Stimulated activated naive CD8-positive, alpha-beta T cell treated with anti-CD3 and anti-CD28 coated beads, Interleukin-15, amount 100 ng/mL, for 72 hours (primary cell): ENCODE measurements at regions not wholly inside any gene's neighbourhood (a gene's known extent, or its start where the extent isn't known, plus 50 kb on each side); places are given as distances from the start of the nearest gene placed in this dataset.
"Not testable (repeated sequence)": the region's sequence is repeated elsewhere in the genome, so short reads cannot be mapped to it uniquely, and the experiment has no call there.

ENCODE experiments used
- ATAC-seq: fragments of 150-1000 bp; cut with Tn5 transposase; 2 replicates; pipeline ENCODE4 v1.10.0; 2021; ENCODE audit warnings: mild to moderate bottlenecking, moderate library complexity
- DNase-seq, 2 donors: peaks; one replicate each; pipeline ENCODE4 v3.0.0; 2021 to 2022
- H3K27ac Mint-ChIP-seq, 2 donors: one replicate each; pipeline ENCODE4 v1.8.0; 2022; ENCODE audit warnings: mild to moderate bottlenecking in 2 of 2, mixed read lengths in 2 of 2, moderate library complexity in 2 of 2
- H3K27me3 Mint-ChIP-seq: one replicate; pipeline ENCODE4 v1.8.0; 2022; ENCODE audit warnings: mixed read lengths
- H3K4me1 Mint-ChIP-seq: one replicate; pipeline ENCODE4 v1.8.0; 2022; ENCODE audit warnings: mild to moderate bottlenecking, mixed read lengths
- H3K4me3 Mint-ChIP-seq, 2 donors: one replicate each; pipeline ENCODE4 v1.8.0; 2022; ENCODE audit warnings: mild to moderate bottlenecking in 2 of 2, mixed read lengths in 2 of 2, moderate library complexity in 1 of 2
- H3K9me3 Mint-ChIP-seq, 2 donors: one replicate each; pipeline ENCODE4 v1.8.0; 2022; ENCODE audit warnings: mixed read lengths in 2 of 2

GRCh38 chr10:120765226-120765803, 85.8 kb upstream of the WDR11 start:
- peak overlapping the region in 1 of 2 donors; percentile 65 for H3K27ac Mint-ChIP-seq
- no peak for DNase-seq

GRCh38 chr10:120768227-120768626, 82.9 kb upstream of the WDR11 start:
- peaks cover 7% of the 10 kb centered on the region for H3K27me3 Mint-ChIP-seq
- no peaks in the 10 kb centered on the region for H3K9me3 Mint-ChIP-seq
- ATAC-seq (no peak), DNase-seq (no peak)
- H3K4me3 Mint-ChIP-seq = no peak overlapping the region
- H3K27ac Mint-ChIP-seq = no peak overlapping the region
- no peaks in the 10 kb centered on the region for H3K4me1 Mint-ChIP-seq

More at GRCh38 chr10:120765226-120765803, 85.8 kb upstream of the WDR11 start:
- ATAC-seq = no peak
- Mint-ChIP-seq H3K27me3 (peaks cover 7% of the 10 kb centered on the region), H3K9me3 (no peaks in the 10 kb centered on the region), H3K4me3 (no peak overlapping the region), H3K4me1 (no peaks in the 10 kb centered on the region)

GRCh38 chr10:120770496-120770895, 80.7 kb upstream of the WDR11 start:
- Mint-ChIP-seq H3K4me1 (no peaks in the 10 kb centered on the region), H3K27me3 (peaks cover 7% of the 10 kb centered on the region), H3K27ac (no peak overlapping the region), H3K4me3 (no peak overlapping the region), H3K9me3 (no peaks in the 10 kb centered on the region)
- ATAC-seq = no peak
- no peak for DNase-seq

DNA sequence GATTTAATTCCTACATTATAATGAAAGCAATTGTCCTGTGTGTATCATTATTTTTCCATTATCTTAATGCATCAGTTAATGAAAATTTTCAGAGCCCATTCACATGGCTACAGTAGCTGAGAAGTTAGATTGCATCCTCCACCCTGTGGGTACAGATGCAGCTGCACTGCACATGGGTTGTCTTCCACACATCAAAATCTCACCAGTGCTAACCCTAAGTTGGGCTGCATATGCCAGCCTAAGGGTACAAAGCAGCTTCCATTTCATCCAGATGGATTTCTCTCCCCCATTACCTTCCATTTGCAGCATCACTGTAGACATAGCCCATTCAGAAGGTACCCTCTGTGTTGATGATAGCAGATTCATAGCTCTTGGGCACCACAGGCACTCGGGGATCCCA, 74.7 kb upstream of the WDR11 start:
- Mint-ChIP-seq H3K27me3 (peaks cover 11% of the 10 kb centered on the region), H3K27ac (no peak overlapping the region), H3K9me3 (no peaks in the 10 kb centered on the region)

GRCh38 chr10:120782336-120782735, 68.8 kb upstream of the WDR11 start:
- DNase-seq = no peak
- no peaks in the 10 kb centered on the region for H3K4me1 Mint-ChIP-seq

More for the DNA sequence above, 74.7 kb upstream of the WDR11 start:
- no peak overlapping the region for H3K4me3 Mint-ChIP-seq
- no peaks in the 10 kb centered on the region for H3K4me1 Mint-ChIP-seq
- ATAC-seq (no peak), DNase-seq (no peak)

GRCh38 chr10:120783098-120783497, 68.1 kb upstream of the WDR11 start:
- ATAC-seq (no peak), DNase-seq (no peak)
- Mint-ChIP-seq H3K9me3 (no peaks in the 10 kb centered on the region), H3K4me1 (no peaks in the 10 kb centered on the region), H3K4me3 (no peak overlapping the region), H3K27me3 (peaks cover 18% of the 10 kb centered on the region), H3K27ac (no peak overlapping the region)

More at GRCh38 chr10:120782336-120782735, 68.8 kb upstream of the WDR11 start:
- Mint-ChIP-seq H3K9me3 (no peaks in the 10 kb centered on the region), H3K4me3 (no peak overlapping the region), H3K27me3 (peaks cover 18% of the 10 kb centered on the region), H3K27ac (no peak overlapping the region)
- ATAC-seq = no peak

DNA sequence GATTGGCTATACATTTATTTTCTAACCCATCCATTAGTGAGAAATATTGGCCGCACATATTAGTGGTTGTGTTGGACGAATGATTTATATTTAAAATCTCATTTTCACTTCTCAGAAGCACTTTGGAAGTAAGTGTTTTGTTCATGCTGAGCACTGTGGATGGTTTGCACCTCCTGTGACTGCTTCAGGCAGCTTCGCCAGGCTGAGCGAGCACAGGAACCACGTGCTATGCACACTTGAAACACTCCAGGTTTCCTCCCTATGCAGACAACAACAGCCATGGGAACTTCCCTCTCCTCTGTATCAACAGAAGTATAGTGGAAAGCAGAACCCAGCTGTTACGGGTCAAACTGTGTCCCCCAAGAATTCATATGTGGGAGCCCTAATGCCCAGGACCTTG, 67.3 kb upstream of the WDR11 start:
- no peak overlapping the region for H3K27ac Mint-ChIP-seq
- no peak overlapping the region for H3K4me3 Mint-ChIP-seq
- DNase-seq (no peak), ATAC-seq (no peak)
- H3K9me3 Mint-ChIP-seq = no peaks in the 10 kb centered on the region
- H3K4me1 Mint-ChIP-seq = no peaks in the 10 kb centered on the region
- H3K27me3 Mint-ChIP-seq = peaks cover 18% of the 10 kb centered on the region

GRCh38 chr10:120788771-120789170, 62.4 kb upstream of the WDR11 start:
- peaks cover 12% of the 10 kb centered on the region for H3K27me3 Mint-ChIP-seq
- no peaks in the 10 kb centered on the region for H3K9me3 Mint-ChIP-seq
- no peak overlapping the region for H3K4me3 Mint-ChIP-seq
- no peak overlapping the region for H3K27ac Mint-ChIP-seq
- no peaks in the 10 kb centered on the region for H3K4me1 Mint-ChIP-seq
- no peak for ATAC-seq
- DNase-seq = no peak

GRCh38 chr10:120789303-120790203, 61.6 kb upstream of the WDR11 start:
- H3K27ac Mint-ChIP-seq = no peak overlapping the region
- DNase-seq = no peak
- peaks cover 17% of the 10 kb centered on the region for H3K27me3 Mint-ChIP-seq
- no peaks in the 10 kb centered on the region for H3K9me3 Mint-ChIP-seq
- no peaks in the 10 kb centered on the region for H3K4me1 Mint-ChIP-seq
- no peak for ATAC-seq
- no peak overlapping the region for H3K4me3 Mint-ChIP-seq

DNA sequence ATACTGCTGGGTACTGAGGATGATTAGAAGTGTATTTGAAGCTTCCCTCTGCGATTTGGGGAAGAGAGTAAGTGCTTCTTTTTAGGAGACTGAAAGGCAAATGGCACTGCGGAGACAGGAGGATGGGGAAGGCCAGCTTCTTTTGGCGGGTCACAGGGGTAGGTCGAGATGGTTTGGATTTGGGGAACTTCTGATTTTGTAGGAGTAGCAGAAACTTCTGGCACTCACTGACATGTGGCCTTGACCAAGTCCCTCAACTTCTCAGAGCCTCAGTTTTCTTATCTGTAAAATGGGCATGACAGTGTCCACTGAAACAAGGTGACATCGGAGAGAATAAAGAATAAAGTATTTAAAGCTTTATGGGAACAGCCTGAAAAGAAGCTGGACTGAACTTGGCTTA, 59.8 kb upstream of the WDR11 start:
- H3K27ac Mint-ChIP-seq = no peak overlapping the region
- DNase-seq = no peak

GRCh38 chr10:120793088-120793487, 58.1 kb upstream of the WDR11 start:
- no peaks in the 10 kb centered on the region for H3K4me1 Mint-ChIP-seq
- H3K27me3 Mint-ChIP-seq = peaks cover 11% of the 10 kb centered on the region
- no peak overlapping the region for H3K4me3 Mint-ChIP-seq

More for the DNA sequence above, 59.8 kb upstream of the WDR11 start:
- ATAC-seq = no peak
- Mint-ChIP-seq H3K9me3 (no peaks in the 10 kb centered on the region), H3K4me3 (no peak overlapping the region), H3K27me3 (peaks cover 11% of the 10 kb centered on the region), H3K4me1 (no peaks in the 10 kb centered on the region)

DNA sequence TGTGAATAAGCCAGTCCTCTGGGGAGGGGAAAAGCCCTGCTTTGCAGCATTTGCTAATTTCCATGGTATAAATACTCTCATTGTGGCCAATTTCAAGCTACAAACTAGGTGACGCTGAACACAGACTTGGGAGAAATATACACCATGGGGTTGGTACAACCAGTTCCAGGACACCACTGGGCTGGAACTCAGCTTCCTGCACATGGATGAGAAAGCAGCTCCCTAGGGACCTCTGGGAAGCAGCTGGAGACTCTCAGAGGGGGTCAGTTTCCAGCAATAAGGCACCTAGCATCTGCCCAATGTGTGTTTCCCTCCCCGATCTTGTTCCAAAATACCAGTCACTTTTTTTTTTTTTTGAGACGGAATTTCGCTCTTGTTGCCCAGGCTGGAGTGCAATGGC, 56.8 kb upstream of the WDR11 start:
- Mint-ChIP-seq H3K27me3 (peaks cover 11% of the 10 kb centered on the region), H3K4me3 (no peak overlapping the region), H3K27ac (no peak overlapping the region), H3K4me1 (no peaks in the 10 kb centered on the region), H3K9me3 (no peaks in the 10 kb centered on the region)
- DNase-seq (no peak), ATAC-seq (no peak)

More at GRCh38 chr10:120793088-120793487, 58.1 kb upstream of the WDR11 start:
- DNase-seq (no peak), ATAC-seq (no peak)
- H3K9me3 Mint-ChIP-seq = no peaks in the 10 kb centered on the region
- H3K27ac Mint-ChIP-seq = no peak overlapping the region

- not testable (repeated sequence) for H3K4me1 Mint-ChIP-seq, DNase-seq, ATAC-seq, H3K27me3 Mint-ChIP-seq, H3K27ac Mint-ChIP-seq, H3K4me3 Mint-ChIP-seq, H3K9me3 Mint-ChIP-seq
Observed at GRCh38 chr10:120798276-120798675, 52.9 kb upstream of the WDR11 start.

DNA sequence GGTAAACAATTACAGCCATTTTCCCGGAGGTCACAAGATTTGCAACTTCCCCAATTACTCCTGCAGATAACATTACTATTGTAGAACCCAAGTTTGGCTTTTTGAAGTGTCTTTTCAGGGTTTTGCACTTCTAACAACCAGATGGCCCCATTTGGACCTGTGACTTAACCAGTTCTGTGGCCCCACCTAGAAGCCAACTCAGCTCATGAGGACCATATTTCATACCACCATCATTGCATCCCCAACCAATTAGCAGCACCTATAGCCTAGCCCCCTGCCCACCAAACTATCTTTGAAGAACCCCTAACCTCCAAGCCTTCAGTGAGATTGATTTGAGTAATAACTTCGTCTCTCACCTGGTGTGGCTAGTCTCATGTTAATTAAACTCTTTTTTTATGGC, 51.3 kb upstream of the WDR11 start:
- ATAC-seq = no peak
- no peaks in the 10 kb centered on the region for H3K9me3 Mint-ChIP-seq
- H3K4me3 Mint-ChIP-seq = no peak overlapping the region
- DNase-seq = no peak
- no peaks in the 10 kb centered on the region for H3K4me1 Mint-ChIP-seq
- H3K27ac Mint-ChIP-seq = no peak overlapping the region
- H3K27me3 Mint-ChIP-seq = no peaks in the 10 kb centered on the region

GRCh38 chr10:120800528-120801323, 50.4 kb upstream of the WDR11 start:
- Mint-ChIP-seq H3K27me3 (no peaks in the 10 kb centered on the region), H3K9me3 (no peaks in the 10 kb centered on the region), H3K4me3 (no peak overlapping the region), H3K27ac (no peak overlapping the region), H3K4me1 (no peaks in the 10 kb centered on the region)
- no peak for ATAC-seq
- DNase-seq = no peak
